Kidney (tissue), 13 donors: ENCODE measurements at regions not wholly inside any gene's neighbourhood (a gene's known extent, or its start where the extent isn't known, plus 50 kb on each side); places are given as distances from the start of the nearest gene placed in this dataset.
A peak's percentile ranks its signal among the peaks of the same experiment; 100 is the strongest.

Experiments used
- DNase-seq, 5 donors: peaks; one replicate each; pipeline ENCODE4 v3.0.0-alpha.2; 2013 to 2020
- FAIRE-seq: peaks from 2 replicates; lab custom pipeline; 2012; peaks lifted over from hg19 to GRCh38; lab: Jason Lieb, UNC
- H3K27ac ChIP-seq, 2 donors: one replicate each; pipeline ENCODE4 v1.7.0; 2013; ENCODE audit warnings: low read depth in 2 of 2, low read length in 2 of 2, inconsistent platforms in 1 of 2
- H3K27me3 ChIP-seq: one replicate; pipeline ENCODE4 v1.7.1; 2013; ENCODE audit warnings: low read length, inconsistent platforms; ENCODE audit not compliant: control insufficient read depth, insufficient read depth
- H3K36me3 ChIP-seq, 3 donors: one replicate each; pipeline versions ENCODE4 v1.7.0 to v1.7.1; 2013; ENCODE audit warnings: low read length in 3 of 3, control low read depth in 1 of 3, inconsistent platforms in 1 of 3; ENCODE audit not compliant: insufficient read depth in 3 of 3, control insufficient read depth in 2 of 3
- H3K4me1 ChIP-seq, 3 donors: one replicate each; pipeline versions ENCODE4 v1.7.0 to v1.7.1; 2013; ENCODE audit warnings: low read length in 3 of 3, inconsistent platforms in 1 of 3, low read depth in 1 of 3; ENCODE audit not compliant: control insufficient read depth in 2 of 3, insufficient read depth in 2 of 3
- H3K4me3 ChIP-seq, 3 donors: one replicate each; pipeline versions ENCODE4 v1.7.0 to v1.8.1; 2013; ENCODE audit warnings: low read length in 3 of 3, control low read depth in 1 of 3, inconsistent platforms in 1 of 3
- H3K9ac ChIP-seq, 3 donors: one replicate each; pipeline versions ENCODE4 v1.7.0 to v1.7.1; 2013; ENCODE audit warnings: low read length in 3 of 3, control low read depth in 1 of 3, inconsistent platforms in 1 of 3
- H3K9me3 ChIP-seq, 3 donors: one replicate each; pipeline versions ENCODE4 v1.7.0 to v1.7.1; 2013; ENCODE audit warnings: low read length in 3 of 3, control low read depth in 1 of 3, inconsistent platforms in 1 of 3; ENCODE audit not compliant: control insufficient read depth in 2 of 3, insufficient read depth in 1 of 3
- CTCF ChIP-seq: IDR thresholded peaks from 3 replicates; pipeline ENCODE4 v1.5.1; 2012; ENCODE audit warnings: mild to moderate bottlenecking, moderate library complexity, borderline replicate concordance; ENCODE audit not compliant: insufficient read depth; ENCODE audit errors: extremely low read depth
- intact Hi-C: fragments of 100-400 bp; cut with DNase I; formaldehyde crosslinking; loops from one replicate; pipeline ENCODE4 v1.11.1; 2022
- donor health status: control.
- donor health status: control.
- donor health status: control.
- donor health status: control.
- donor health status: control.
- donor health status: DM: yes; HTN: yes; CAD: no.
- donor health status: Normal renal cell carcinoma (clear cell type).

GRCh38 chr10:59078978-59079377 is 97.5 kb upstream of the PHYHIPL start:
- DNase-seq (no peak), FAIRE-seq (no peak)
- H3K9me3 ChIP-seq = no peaks in the 10 kb centered on the region
- intact Hi-C loops = no loop called here
- H3K4me3 ChIP-seq = no peak overlapping the region
- H3K9ac ChIP-seq = no peak overlapping the region
- no peaks in the 10 kb centered on the region for H3K36me3 ChIP-seq
- no peaks in the 10 kb centered on the region for H3K27me3 ChIP-seq
- no peak overlapping the region for H3K27ac ChIP-seq
- TF ChIP-seq CTCF = no peak
- H3K4me1 ChIP-seq = peaks cover 0 to 10% (median 2%) of the 10 kb centered on the region in 3 donors

- no peaks in the 10 kb centered on the region for H3K27me3 ChIP-seq
- peaks cover 0 to 10% (median 2%) of the 10 kb centered on the region in 3 donors for H3K4me1 ChIP-seq
- no peaks in the 10 kb centered on the region for H3K36me3 ChIP-seq
- intact Hi-C loops = no loop called here
- no peak overlapping the region for H3K9ac ChIP-seq
- H3K9me3 ChIP-seq = no peaks in the 10 kb centered on the region
- TF ChIP-seq CTCF = no peak
- peak; percentile 74 for FAIRE-seq
- DNase-seq = no peak
- H3K4me3 ChIP-seq = no peak overlapping the region
- no peak overlapping the region for H3K27ac ChIP-seq
Observed at GRCh38 chr10:59079386-59080226, 96.8 kb upstream of the PHYHIPL start.

- TF ChIP-seq CTCF = no peak
- Histone ChIP-seq H3K36me3 (no peaks in the 10 kb centered on the region), H3K27ac (no peak overlapping the region), H3K9me3 (no peaks in the 10 kb centered on the region), H3K27me3 (no peaks in the 10 kb centered on the region), H3K4me3 (no peak overlapping the region), H3K4me1 (peaks cover 0 to 10% (median 2%) of the 10 kb centered on the region in 3 donors), H3K9ac (no peak overlapping the region)
- no peak for DNase-seq
- FAIRE-seq = no peak
- intact Hi-C loops = no loop called here
Observed at GRCh38 chr10:59082249-59082648, 94.2 kb upstream of the PHYHIPL start.
